Small intestine (tissue), 7 donors: ENCODE measurements at regions not wholly inside any gene's neighbourhood (a gene's known extent, or its start where the extent isn't known, plus 50 kb on each side); places are given as distances from the start of the nearest gene placed in this dataset.
"Not testable (repeated sequence)": the region's sequence is repeated elsewhere in the genome, so short reads cannot be mapped to it uniquely, and the experiment has no call there.

ENCODE experiments used
- DNase-seq, 2 donors: peaks; one replicate each; pipeline versions ENCODE4 v3.0.0 to v3.0.0-alpha.2; 2013
- FAIRE-seq: peaks from 2 replicates; lab custom pipeline; 2012; peaks lifted over from hg19 to GRCh38; lab: Jason Lieb, UNC
- H3K27ac ChIP-seq, 3 donors: one replicate each; pipeline ENCODE4 v1.5.1; 2013; ENCODE audit warnings: low read length in 2 of 3, mild to moderate bottlenecking in 2 of 3, control low read depth in 1 of 3, inconsistent platforms in 1 of 3, low read depth in 1 of 3, moderate library complexity in 1 of 3
- H3K27me3 ChIP-seq, 3 donors: one replicate each; pipeline ENCODE4 v1.6.1; 2013; ENCODE audit warnings: low read length in 3 of 3, inconsistent platforms in 1 of 3; ENCODE audit not compliant: control insufficient read depth in 3 of 3, insufficient read depth in 3 of 3
- H3K36me3 ChIP-seq, 3 donors: one replicate each; pipeline ENCODE4 v1.6.1; 2013; ENCODE audit warnings: low read length in 3 of 3, inconsistent platforms in 1 of 3, low read depth in 1 of 3, mild to moderate bottlenecking in 1 of 3, moderate library complexity in 1 of 3; ENCODE audit not compliant: control insufficient read depth in 3 of 3, insufficient read depth in 2 of 3
- H3K4me1 ChIP-seq, 3 donors: one replicate each; pipeline ENCODE4 v1.6.1; 2013; ENCODE audit warnings: low read length in 2 of 3, inconsistent platforms in 1 of 3, low read depth in 1 of 3, mild to moderate bottlenecking in 1 of 3, moderate library complexity in 1 of 3; ENCODE audit not compliant: control insufficient read depth in 3 of 3, insufficient read depth in 2 of 3
- H3K4me3 ChIP-seq, 3 donors: one replicate each; pipeline ENCODE4 v1.5.1; 2013; ENCODE audit warnings: low read length in 3 of 3, control low read depth in 1 of 3, inconsistent platforms in 1 of 3, low read depth in 1 of 3, mild to moderate bottlenecking in 1 of 3, moderate library complexity in 1 of 3
- H3K9me3 ChIP-seq, 2 donors: one replicate each; pipeline ENCODE4 v1.6.1; 2013; ENCODE audit warnings: low read depth in 1 of 2, low read length in 1 of 2; ENCODE audit not compliant: control insufficient read depth in 2 of 2, insufficient read depth in 1 of 2
- WGBS, 3 donors: extraction: QIAGEN DNeasy Blood & Tissue Kit; methylation state at CpG; one replicate each; pipeline ENCODE4 v1.1.7; 2013; 5-methylcytosine and 5-hydroxymethylcytosine counted together
- donor health status: healthy with polysubstance abuse.
- donor health status: control.
- donor health status: control.
- donor health status: Bipolar disorder and iron deficiency.
- donor health status: healthy.

- H3K9me3 ChIP-seq, result no peaks in the 10 kb centered on the region
- no peaks in the 10 kb centered on the region for H3K36me3 ChIP-seq
- no peaks in the 10 kb centered on the region for H3K27me3 ChIP-seq
- no peak overlapping the region for H3K4me3 ChIP-seq
- DNase-seq, result no peak
- H3K27ac ChIP-seq, result no peak overlapping the region
- no peak for FAIRE-seq
- 90 to 92% (median 91%) methylated on average over 1 of the region's 1 CpG for WGBS, 3 donors
- peaks cover 0 to 2% (median 0%) of the 10 kb centered on the region in 3 donors for H3K4me1 ChIP-seq
Measured at GRCh38 chr13:60244381-60244780, 80.7 kb upstream of the DIAPH3 start.

- not testable (repeated sequence) for H3K4me1 ChIP-seq, H3K4me3 ChIP-seq, DNase-seq, FAIRE-seq, H3K36me3 ChIP-seq, H3K9me3 ChIP-seq, H3K27ac ChIP-seq, H3K27me3 ChIP-seq
- WGBS, 3 donors, result 74 to 92% (median 83%) methylated on average over 10 of the region's 10 CpGs
Measured at GRCh38 chr13:60251419-60251818, 87.7 kb upstream of the DIAPH3 start.

- Histone ChIP-seq H3K36me3 (no peaks in the 10 kb centered on the region), H3K4me1 (peaks cover 0 to 2% (median 0%) of the 10 kb centered on the region in 3 donors), H3K27me3 (peaks cover 0 to 3% (median 0%) of the 10 kb centered on the region in 3 donors), H3K4me3 (no peak overlapping the region), H3K9me3 (peaks cover 0 to 4% of the 10 kb centered on the region in 2 donors), H3K27ac (no peak overlapping the region)
- DNase-seq (no peak), FAIRE-seq (no peak)
- WGBS, 3 donors, result 68 to 76% (median 73%) methylated on average over 11 of the region's 11 CpGs
Measured at GRCh38 chr13:60258349-60258748, 94.6 kb upstream of the DIAPH3 start.

GRCh38 chr13:60260440-60260839, 96.7 kb upstream of the DIAPH3 start:
- peaks cover 0 to 4% of the 10 kb centered on the region in 2 donors for H3K9me3 ChIP-seq
- no peak for FAIRE-seq
- H3K27ac ChIP-seq, result no peak overlapping the region
- H3K4me3 ChIP-seq, result no peak overlapping the region
- DNase-seq, result no peak
- no peaks in the 10 kb centered on the region for H3K36me3 ChIP-seq
- H3K4me1 ChIP-seq, result peaks cover 0 to 2% (median 0%) of the 10 kb centered on the region in 3 donors
- peaks cover 0 to 3% (median 0%) of the 10 kb centered on the region in 3 donors for H3K27me3 ChIP-seq
- WGBS, 3 donors, result 70 to 75% (median 71%) methylated on average over 4 of the region's 4 CpGs

GRCh38 chr13:60261432-60262351, 98.0 kb upstream of the DIAPH3 start:
- H3K36me3 ChIP-seq, result no peaks in the 10 kb centered on the region
- peaks cover 0 to 2% (median 0%) of the 10 kb centered on the region in 3 donors for H3K4me1 ChIP-seq
- DNase-seq (peak in 1 of 2 donors; percentile 22), FAIRE-seq (no peak)
- 43 to 62% (median 58%) methylated on average over 12 of the region's 12 CpGs for WGBS, 3 donors
- H3K9me3 ChIP-seq, result no peaks in the 10 kb centered on the region
- H3K27me3 ChIP-seq, result peaks cover 0 to 3% (median 0%) of the 10 kb centered on the region in 3 donors
- H3K4me3 ChIP-seq, result no peak overlapping the region
- no peak overlapping the region for H3K27ac ChIP-seq

GRCh38 chr13:60265566-60265965, 101.8 kb upstream of the DIAPH3 start:
- peaks cover 0 to 2% (median 0%) of the 10 kb centered on the region in 3 donors for H3K4me1 ChIP-seq
- no peak overlapping the region for H3K4me3 ChIP-seq
- H3K27me3 ChIP-seq, result peaks cover 0 to 2% (median 0%) of the 10 kb centered on the region in 3 donors
- FAIRE-seq (no peak), DNase-seq (no peak)
- 93 to 97% (median 97%) methylated on average over 1 of the region's 1 CpG for WGBS, 3 donors
- no peaks in the 10 kb centered on the region for H3K36me3 ChIP-seq
- H3K27ac ChIP-seq, result no peak overlapping the region
- H3K9me3 ChIP-seq, result no peaks in the 10 kb centered on the region

- Histone ChIP-seq H3K27ac (peak overlapping the region in 1 of 3 donors; percentile 60), H3K36me3 (no peaks in the 10 kb centered on the region), H3K4me3 (peak overlapping the region in 2 of 3 donors; percentile 42 to 66), H3K4me1 (no peaks in the 10 kb centered on the region), H3K27me3 (no peaks in the 10 kb centered on the region), H3K9me3 (no peaks in the 10 kb centered on the region)
- DNase-seq (peak; percentile 43 to 62), FAIRE-seq (no peak)
- 37 to 44% (median 40%) methylated on average over 24 of the region's 24 CpGs for WGBS, 3 donors
Measured at GRCh38 chr13:60267498-60268202, 103.9 kb upstream of the DIAPH3 start.

GRCh38 chr13:60268203-60268555, 104.5 kb upstream of the DIAPH3 start:
- FAIRE-seq, result no peak
- peak in 1 of 2 donors; percentile 2 for DNase-seq
- 38 to 46% (median 39%) methylated on average over 8 of the region's 8 CpGs for WGBS, 3 donors
- H3K27me3 ChIP-seq, result no peaks in the 10 kb centered on the region
- no peaks in the 10 kb centered on the region for H3K36me3 ChIP-seq
- no peaks in the 10 kb centered on the region for H3K9me3 ChIP-seq
- peak overlapping the region in 1 of 3 donors; percentile 60 for H3K27ac ChIP-seq
- peaks cover 0 to under 1% (median 0%) of the 10 kb centered on the region in 3 donors for H3K4me1 ChIP-seq
- H3K4me3 ChIP-seq, result peak overlapping the region in 2 of 3 donors; percentile 42 to 66
